ENCODE measurements at regions not wholly inside any gene's neighbourhood (a gene's known extent, or its start where the extent isn't known, plus 50 kb on each side); places are given as distances from the start of the nearest gene placed in this dataset.

GRCh38 chr1:68551459-68551858 lies 54.6 kb upstream of the DEPDC1 start:
- Histone ChIP-seq H3K4me1 (no peaks in the 10 kb centered on the region), H3K4me3 (no peak overlapping the region), H3K27ac (no peak overlapping the region), H3K36me3 (ENCODE audit: low read depth, missing control alignments) (no peaks in the 10 kb centered on the region), H3K9me3 (no peaks in the 10 kb centered on the region), H3K27me3 (no peaks in the 10 kb centered on the region)
- intact Hi-C loops (cut with DNase I; ENCODE audit: low total_unique reads), result no loop called here
- TF ChIP-seq CTCF (IDR thresholded peaks at IDR 0.05), result no peak
- TF ChIP-seq POLR2A (IDR thresholded peaks at IDR 0.05), result no peak
- DNase-seq, result no peak

- no peaks in the 10 kb centered on the region for H3K9me3 ChIP-seq
- TF ChIP-seq POLR2A (IDR thresholded peaks at IDR 0.05), result no peak
- no peak for TF ChIP-seq CTCF (IDR thresholded peaks at IDR 0.05)
- H3K4me1 ChIP-seq, result no peaks in the 10 kb centered on the region
- no peak overlapping the region for H3K27ac ChIP-seq
- 52 to 71% methylated on average over 4 of the region's 4 CpGs for WGBS, 2 donors
- no peaks in the 10 kb centered on the region for H3K36me3 ChIP-seq (ENCODE audit: low read depth, missing control alignments)
- DNase-seq, result no peak
- intact Hi-C loops (cut with DNase I; ENCODE audit: low total_unique reads), result no loop called here
- H3K4me3 ChIP-seq, result no peak overlapping the region
- H3K27me3 ChIP-seq, result no peaks in the 10 kb centered on the region
These were observed 61.6 kb upstream of the DEPDC1 start for GRCh38 chr1:68558321-68559026.

- intact Hi-C loops (cut with DNase I; ENCODE audit: low total_unique reads), result no loop called here
- 61 to 67% methylated on average over 4 of the region's 4 CpGs for WGBS, 2 donors
- H3K27ac ChIP-seq, result no peak overlapping the region
- no peak overlapping the region for H3K4me3 ChIP-seq
- H3K36me3 ChIP-seq (ENCODE audit: low read depth, missing control alignments), result no peaks in the 10 kb centered on the region
- no peaks in the 10 kb centered on the region for H3K9me3 ChIP-seq
- DNase-seq, result no peak
- H3K27me3 ChIP-seq, result no peaks in the 10 kb centered on the region
- H3K4me1 ChIP-seq, result no peaks in the 10 kb centered on the region
- TF ChIP-seq CTCF (IDR thresholded peaks at IDR 0.05) (no peak), POLR2A (IDR thresholded peaks at IDR 0.05) (no peak)
These were observed 69.0 kb upstream of the DEPDC1 start for GRCh38 chr1:68565923-68566322.

- no peak for DNase-seq
- H3K4me1 ChIP-seq, result no peaks in the 10 kb centered on the region
- TF ChIP-seq CTCF (IDR thresholded peaks at IDR 0.05), result no peak
- intact Hi-C loops (cut with DNase I; ENCODE audit: low total_unique reads), result no loop called here
- no peak overlapping the region for H3K4me3 ChIP-seq
- WGBS, 2 donors, result 41 to 49% methylated on average over 3 of the region's 3 CpGs
- H3K27ac ChIP-seq, result no peak overlapping the region
- H3K36me3 ChIP-seq (ENCODE audit: low read depth, missing control alignments), result no peaks in the 10 kb centered on the region
- H3K9me3 ChIP-seq, result no peaks in the 10 kb centered on the region
- H3K27me3 ChIP-seq, result no peaks in the 10 kb centered on the region
These were observed 74.0 kb upstream of the DEPDC1 start for GRCh38 chr1:68570871-68571270.
